HCT116 (cell line): ENCODE measurements at regions not wholly inside any gene's neighbourhood (a gene's known extent, or its start where the extent isn't known, plus 50 kb on each side); places are given as distances from the start of the nearest gene placed in this dataset.

Experiments
- ATAC-seq: fragments of 200-7000 bp; cut with Tn5 transposase; 2 replicates; pipeline ENCODE4 v1.9.1; 2020; ENCODE audit warnings: mild to moderate bottlenecking, moderate library complexity
- BruUV-seq: library from RNA; stranded (reverse); fragments of 400-500 nt; replicated peaks from 2 replicates; lab custom pipeline; 2021; lab: Mats Ljungman, UMichigan
- CTCF ChIA-PET: fragments of 300-600 bp; sonication (Branson Sonifier 250); formaldehyde crosslinking; loops from one replicate; lab custom pipeline; 2021; ENCODE audit warnings: antibody characterized with exemption; lab: Charles Lee
- POLR2A ChIA-PET: fragments of 300-600, 350-600 bp; sonication (Branson Sonifier 250); formaldehyde crosslinking; loops from one replicate; lab custom pipeline; 2021; ENCODE audit warnings: antibody characterized with exemption; lab: Charles Lee
- RAD21 ChIA-PET, 2 experiments: fragments of 300-600 bp; sonication (Branson Sonifier 250); formaldehyde crosslinking; loops; one replicate each; lab custom pipeline; 2023; ENCODE audit warnings: low total read pairs in 2 of 2; ENCODE audit not compliant: uncharacterized antibody in 2 of 2, unreplicated experiment in 2 of 2, low non-redundant PET in 1 of 2; lab: Charles Lee
- DNase-seq: peaks from one replicate; pipeline ENCODE4 v3.0.0-alpha.2; 2010; ENCODE audit warnings: low read depth, low spot score
- H2AFZ ChIP-seq: fragments of 200-600 bp; shearing (Covaris generic), sonication (generic); 2 replicates; pipeline ENCODE4 v1.6.1; 2017; ENCODE audit warnings: low read depth, mixed run types, mixed read lengths, antibody characterized with exemption, low read length; ENCODE audit not compliant: poor library complexity, severe bottlenecking
- H3K27ac ChIP-seq: 2 replicates; pipeline ENCODE4 v1.5.1; 2012; ENCODE audit warnings: low read depth, low read length
- H3K27me3 ChIP-seq: fragments of 200-600 bp; sonication (generic); 2 replicates; pipeline ENCODE4 v1.6.1; 2016; ENCODE audit warnings: mixed run types, low read length, mixed read lengths; ENCODE audit not compliant: insufficient read depth
- H3K36me3 ChIP-seq, 2 experiments: fragments of 200-500 bp in 1 of 2; fragments of 200-600 bp in 1 of 2; sonication (Bioruptor generic) in 1 of 2; sonication (generic) in 1 of 2; 2 replicates each; pipeline versions ENCODE4 v1.5.1 to v1.6.1; 2014 to 2016; ENCODE audit warnings: low read length in 2 of 2, inconsistent platforms in 1 of 2, mixed read lengths in 1 of 2, mixed run types in 1 of 2; ENCODE audit not compliant: insufficient read depth in 2 of 2, control insufficient read depth in 1 of 2
- H3K4me1 ChIP-seq, 2 experiments: fragments of 200-600 bp in 1 of 2; sonication (generic) in 1 of 2; 2 replicates each; pipeline versions ENCODE4 v1.5.1 to v1.6.1; 2012 to 2017; ENCODE audit warnings: low read length in 2 of 2, inconsistent platforms in 1 of 2, mild to moderate bottlenecking in 1 of 2, mixed read lengths in 1 of 2, mixed run types in 1 of 2, moderate library complexity in 1 of 2; ENCODE audit not compliant: insufficient read depth in 2 of 2, control insufficient read depth in 1 of 2
- H3K4me2 ChIP-seq: fragments of 200-600 bp; sonication (generic); 2 replicates; pipeline ENCODE4 v1.6.1; 2017; ENCODE audit warnings: mixed run types, low read length, mixed read lengths
- H3K4me3 ChIP-seq, 2 experiments: fragments of 200-600 bp in 1 of 2; sonication (generic) in 1 of 2; replicated peaks in 1 of 2; 2 replicates each; pipeline ENCODE4 v1.5.1; 2011 to 2016; ENCODE audit warnings: low read length in 2 of 2, control low read depth in 1 of 2, low read depth in 1 of 2, mild to moderate bottlenecking in 1 of 2, mixed read lengths in 1 of 2, mixed run types in 1 of 2
- H3K79me2 ChIP-seq: fragments of 200-600 bp; sonication (generic); 2 replicates; pipeline ENCODE4 v1.6.1; 2017; ENCODE audit warnings: mild to moderate bottlenecking, mixed run types, low read length, moderate library complexity, mixed read lengths; ENCODE audit not compliant: insufficient read depth
- H3K9ac ChIP-seq: fragments of 200-600 bp; sonication (generic); 2 replicates; pipeline ENCODE4 v1.6.1; 2016; ENCODE audit warnings: low read length, mixed read lengths
- H3K9me2 ChIP-seq: fragments of 200-600 bp; sonication (generic), shearing (Covaris generic); 2 replicates; pipeline ENCODE4 v1.6.1; 2017; ENCODE audit warnings: mixed run types, mild to moderate bottlenecking, moderate library complexity; ENCODE audit not compliant: insufficient read depth
- H3K9me3 ChIP-seq, 2 experiments: fragments of 200-500 bp in 1 of 2; fragments of 200-600 bp in 1 of 2; sonication (Bioruptor generic) in 1 of 2; sonication (generic) in 1 of 2; 2 replicates each; pipeline ENCODE4 v1.6.1; 2014 to 2017; ENCODE audit warnings: low read length in 2 of 2, mixed read lengths in 2 of 2, inconsistent platforms in 1 of 2, low read depth in 1 of 2, mild to moderate bottlenecking in 1 of 2, mixed run types in 1 of 2, moderate library complexity in 1 of 2; ENCODE audit not compliant: control insufficient read depth in 1 of 2, insufficient read depth in 1 of 2
- H4K20me1 ChIP-seq: fragments of 200-600 bp; sonication (generic), shearing (Covaris generic); 2 replicates; pipeline ENCODE4 v1.6.1; 2017; ENCODE audit warnings: mixed run types, mild to moderate bottlenecking, moderate library complexity; ENCODE audit not compliant: insufficient read depth
- ATF3 ChIP-seq: IDR thresholded peaks from 2 replicates; pipeline ENCODE4 v1.6.1; 2012
- CBX3 ChIP-seq: IDR thresholded peaks from 2 replicates; pipeline ENCODE4 v1.6.1; 2012; ENCODE audit warnings: low read depth
- CEBPB ChIP-seq: IDR thresholded peaks from 2 replicates; pipeline ENCODE4 v1.6.1; 2012; ENCODE audit warnings: low read depth
- EGR1 ChIP-seq: IDR thresholded peaks from 2 replicates; pipeline ENCODE4 v1.6.1; 2012; ENCODE audit warnings: low read depth
- EZH2 ChIP-seq: fragments of 200-600 bp; sonication (generic); IDR thresholded peaks from 2 replicates; pipeline ENCODE4 v1.6.1; 2017; ENCODE audit warnings: antibody characterized with exemption, mixed run types
- FOSL1 ChIP-seq: IDR thresholded peaks from 2 replicates; pipeline ENCODE4 v1.6.1; 2012; ENCODE audit warnings: low read depth
- JUND ChIP-seq: IDR thresholded peaks from 2 replicates; pipeline ENCODE4 v1.6.1; 2012
- MAX ChIP-seq: IDR thresholded peaks from 2 replicates; pipeline ENCODE4 v1.6.1; 2012
- SP1 ChIP-seq: IDR thresholded peaks from 2 replicates; pipeline ENCODE4 v1.6.1; 2012; ENCODE audit warnings: low read depth
- SRF ChIP-seq: IDR thresholded peaks from 2 replicates; pipeline ENCODE4 v1.6.1; 2012; ENCODE audit warnings: low read depth
- ZNF274 ChIP-seq: fragments of 200-500 bp; sonication (Bioruptor generic); IDR thresholded peaks from 2 replicates; pipeline ENCODE4 v1.6.1; 2014; ENCODE audit warnings: mild to moderate bottlenecking, low read depth, low read length, inconsistent platforms
- intact Hi-C: fragments of 100-400 bp; cut with micrococcal nuclease; formaldehyde crosslinking; loops from 2 replicates; pipeline ENCODE4 v1.10.0; 2022

GRCh38 chr18:56142001-56142400, 496.4 kb downstream of the TXNL1 start:
- Histone ChIP-seq H3K4me2 (no peak overlapping the region), H3K36me3 (no peaks in the 10 kb centered on the region), H3K9me3 (peaks cover 7 to 29% of the 10 kb centered on the region in 2 experiments; a peak in 2 of 4 replicates), H3K9me2 (no peaks in the 10 kb centered on the region), H4K20me1 (no peaks in the 10 kb centered on the region), H3K4me3 (no peak overlapping the region), H3K27ac (no peak overlapping the region), H2AFZ (no peak overlapping the region), H3K4me1 (no peaks in the 10 kb centered on the region)
- ChIA-PET POLR2A (no interaction called here), CTCF (no interaction called here)
- intact Hi-C loops: no loop called here
- ATAC-seq: no peak
- TF ChIP-seq SP1 (no peak), ZNF274 (no peak), EZH2 (no peak), EGR1 (no peak), SRF (no peak), JUND (no peak)
- TF ChIP-seq, all 23 proteins: peak for 0
- BruUV-seq: no TSS peak
- Histone ChIP-seq H3K79me2 (no peaks in the 10 kb centered on the region), H3K9ac (no peak overlapping the region), H3K27me3 (no peaks in the 10 kb centered on the region)
- DNase-seq: no peak
- RAD21 ChIA-PET: no interaction called here

- Histone ChIP-seq H3K27ac (no peak overlapping the region), H4K20me1 (no peaks in the 10 kb centered on the region), H3K27me3 (no peaks in the 10 kb centered on the region), H3K9me2 (no peaks in the 10 kb centered on the region), H3K9ac (no peak overlapping the region), H3K36me3 (no peaks in the 10 kb centered on the region), H3K9me3 (peaks cover 7 to 42% of the 10 kb centered on the region in 2 experiments; a peak in 2 of 4 replicates), H3K4me1 (no peaks in the 10 kb centered on the region), H3K4me2 (no peak overlapping the region), H2AFZ (no peak overlapping the region), H3K79me2 (no peaks in the 10 kb centered on the region), H3K4me3 (no peak overlapping the region)
- DNase-seq: no peak
- ChIA-PET POLR2A (no interaction called here), RAD21 (no interaction called here), CTCF (no interaction called here)
- BruUV-seq: no TSS peak
- intact Hi-C loops: no loop called here
- no peak for ATAC-seq
- TF ChIP-seq FOSL1 (no peak), CBX3 (no peak), CEBPB (no peak), ATF3 (no peak), MAX (no peak)
These were observed 498.6 kb downstream of the TXNL1 start for GRCh38 chr18:56139792-56140254.
